ENCODE measurements at regions not wholly inside any gene's neighbourhood (a gene's known extent, or its start where the extent isn't known, plus 50 kb on each side); places are given as distances from the start of the nearest gene placed in this dataset.

GRCh38 chr6:43879722-43880121, 109.7 kb downstream of the VEGFA start:
- no peak for DNase-seq

GRCh38 chr6:43878823-43879495, 108.9 kb downstream of the VEGFA start:
- no peak for DNase-seq

GRCh38 chr6:43878127-43878634, 108.2 kb downstream of the VEGFA start:
- no peak for DNase-seq

- no peak for DNase-seq
Measured at GRCh38 chr6:43877463-43878126, 107.6 kb downstream of the VEGFA start.

GRCh38 chr6:43877036-43877435, 107.0 kb downstream of the VEGFA start:
- DNase-seq, result no peak

- DNase-seq, result no peak
Measured at GRCh38 chr6:43876602-43877001, 106.6 kb downstream of the VEGFA start.

GRCh38 chr6:43875849-43876572, 106.0 kb downstream of the VEGFA start:
- no peak for DNase-seq

- no peak for DNase-seq
Measured at GRCh38 chr6:43874814-43875590, 105.0 kb downstream of the VEGFA start.

- peak; percentile 61 for DNase-seq
Measured at GRCh38 chr6:43873806-43874714, 104.0 kb downstream of the VEGFA start.

GRCh38 chr6:43871933-43872332, 101.9 kb downstream of the VEGFA start:
- DNase-seq, result no peak

GRCh38 chr6:43871284-43871683, 101.3 kb downstream of the VEGFA start:
- no peak for DNase-seq

GRCh38 chr6:43870660-43871061, 100.7 kb downstream of the VEGFA start:
- no peak for DNase-seq

GRCh38 chr6:43869792-43870659, 100.0 kb downstream of the VEGFA start:
- DNase-seq, result no peak

GRCh38 chr6:43869079-43869710, 99.2 kb downstream of the VEGFA start:
- DNase-seq, result no peak

GRCh38 chr6:43868467-43868866, 98.5 kb downstream of the VEGFA start:
- no peak for DNase-seq

GRCh38 chr6:43867996-43868395, 98.0 kb downstream of the VEGFA start:
- no peak for DNase-seq

- no peak for DNase-seq
Measured at GRCh38 chr6:43867246-43867645, 97.2 kb downstream of the VEGFA start.

- DNase-seq, result no peak
Measured at GRCh38 chr6:43865932-43866645, 96.1 kb downstream of the VEGFA start.

GRCh38 chr6:43865086-43865485, 95.1 kb downstream of the VEGFA start:
- DNase-seq, result no peak

- no peak for DNase-seq
Measured at GRCh38 chr6:43862925-43863324, 92.9 kb downstream of the VEGFA start.

Data from NCI-H774 (cell line).